ENCODE measurements at regions not wholly inside any gene's neighbourhood (a gene's known extent, or its start where the extent isn't known, plus 50 kb on each side); places are given as distances from the start of the nearest gene placed in this dataset.

GRCh38 chr13:108444448-108444847, 174.9 kb downstream of the TNFSF13B start:
- Histone ChIP-seq H3K27me3 (ENCODE audit: control insufficient read depth, insufficient read depth, low read length) (no peaks in the 10 kb centered on the region), H3K4me3 (ENCODE audit: low read depth, low read length) (no peak overlapping the region), H3K36me3 (ENCODE audit: control insufficient read depth, insufficient read depth, low read length) (no peaks in the 10 kb centered on the region)
- POLR2A ChIA-PET = no interaction called here
- no peak for DNase-seq (ENCODE audit: low read depth)
- CTCF ChIA-PET = no interaction called here
- no peak for TF ChIP-seq CTCF (IDR thresholded peaks at IDR 0.05; ENCODE audit: insufficient read depth, low read depth, low read length)

GRCh38 chr13:108448891-108449290, 179.4 kb downstream of the TNFSF13B start:
- Histone ChIP-seq H3K4me3 (ENCODE audit: low read depth, low read length) (no peak overlapping the region), H3K27me3 (ENCODE audit: control insufficient read depth, insufficient read depth, low read length) (no peaks in the 10 kb centered on the region), H3K36me3 (ENCODE audit: control insufficient read depth, insufficient read depth, low read length) (no peaks in the 10 kb centered on the region)
- ChIA-PET POLR2A (no interaction called here), CTCF (no interaction called here)
- DNase-seq (ENCODE audit: low read depth) = no peak
- TF ChIP-seq CTCF (IDR thresholded peaks at IDR 0.05; ENCODE audit: insufficient read depth, low read depth, low read length) = no peak

- CTCF ChIA-PET = interaction anchor here (1.1 kb wide), 1 partner anchor 466 kb away, joined by 3 read pairs; no protein-coding TSS in a partner anchor
- no peak for DNase-seq (ENCODE audit: low read depth)
- POLR2A ChIA-PET = no interaction called here
- Histone ChIP-seq H3K27me3 (ENCODE audit: control insufficient read depth, insufficient read depth, low read length) (no peaks in the 10 kb centered on the region), H3K36me3 (ENCODE audit: control insufficient read depth, insufficient read depth, low read length) (no peaks in the 10 kb centered on the region), H3K4me3 (ENCODE audit: low read depth, low read length) (no peak overlapping the region)
- TF ChIP-seq CTCF (IDR thresholded peaks at IDR 0.05; ENCODE audit: insufficient read depth, low read depth, low read length) = no peak
Measured at GRCh38 chr13:108451121-108451520, 178.3 kb upstream of the MYO16 start.

GRCh38 chr13:108455320-108455719, 174.1 kb upstream of the MYO16 start:
- DNase-seq (ENCODE audit: low read depth) = no peak
- TF ChIP-seq CTCF (IDR thresholded peaks at IDR 0.05; ENCODE audit: insufficient read depth, low read depth, low read length) = no peak
- H3K4me3 ChIP-seq (ENCODE audit: low read depth, low read length) = no peak overlapping the region
- H3K36me3 ChIP-seq (ENCODE audit: control insufficient read depth, insufficient read depth, low read length) = no peaks in the 10 kb centered on the region
- POLR2A ChIA-PET = no interaction called here
- CTCF ChIA-PET = no interaction called here
- no peaks in the 10 kb centered on the region for H3K27me3 ChIP-seq (ENCODE audit: control insufficient read depth, insufficient read depth, low read length)

- ChIA-PET POLR2A (no interaction called here), CTCF (no interaction called here)
- H3K36me3 ChIP-seq (ENCODE audit: control insufficient read depth, insufficient read depth, low read length) = no peaks in the 10 kb centered on the region
- DNase-seq (ENCODE audit: low read depth) = no peak
- TF ChIP-seq CTCF (IDR thresholded peaks at IDR 0.05; ENCODE audit: insufficient read depth, low read depth, low read length) = no peak
- H3K4me3 ChIP-seq (ENCODE audit: low read depth, low read length) = no peak overlapping the region
- H3K27me3 ChIP-seq (ENCODE audit: control insufficient read depth, insufficient read depth, low read length) = no peaks in the 10 kb centered on the region
Measured at GRCh38 chr13:108460043-108460442, 169.4 kb upstream of the MYO16 start.

All from BJ (cell line).